OCI-LY1 (cell line): ENCODE measurements at regions not wholly inside any gene's neighbourhood (a gene's known extent, or its start where the extent isn't known, plus 50 kb on each side); places are given as distances from the start of the nearest gene placed in this dataset.

Experiments
- H2AFZ ChIP-seq: fragments of 200-600 bp; sonication (generic), shearing (Covaris generic); 2 replicates; pipeline ENCODE4 v1.6.0; 2014; ENCODE audit warnings: antibody characterized with exemption, mild to moderate bottlenecking, low read length
- H3F3A ChIP-seq: fragments of 200-600 bp; sonication (generic), shearing (Covaris generic); 2 replicates; pipeline ENCODE4 v1.6.0; 2014; ENCODE audit warnings: mild to moderate bottlenecking, antibody characterized with exemption, low read length, moderate library complexity; ENCODE audit not compliant: insufficient read depth
- H3K27ac ChIP-seq: fragments of 200-600 bp; sonication (generic); 2 replicates; pipeline ENCODE4 v1.5.1; 2014; ENCODE audit warnings: low read length, mixed run types, mild to moderate bottlenecking, low read depth; ENCODE audit not compliant: poor library complexity, severe bottlenecking
- H3K27me3 ChIP-seq: fragments of 200-600 bp; sonication (generic); 2 replicates; pipeline ENCODE4 v1.6.0; 2014; ENCODE audit warnings: antibody characterized with exemption, mild to moderate bottlenecking, low read length, moderate library complexity; ENCODE audit not compliant: insufficient read depth
- H3K36me3 ChIP-seq: fragments of 200-600 bp; sonication (generic); 2 replicates; pipeline ENCODE4 v1.6.1; 2014; ENCODE audit warnings: mild to moderate bottlenecking, antibody characterized with exemption, low read length, moderate library complexity, mixed read lengths; ENCODE audit not compliant: insufficient read depth
- H3K4me1 ChIP-seq: fragments of 200-600 bp; sonication (generic); 2 replicates; pipeline ENCODE4 v1.5.1; 2014; ENCODE audit warnings: mild to moderate bottlenecking, low read length, moderate library complexity; ENCODE audit not compliant: insufficient read depth, severe bottlenecking
- H3K4me2 ChIP-seq: fragments of 200-600 bp; sonication (generic), shearing (Covaris generic); 2 replicates; pipeline ENCODE4 v1.6.1; 2014; ENCODE audit warnings: low read length
- H3K4me3 ChIP-seq: fragments of 200-600 bp; sonication (generic); 2 replicates; pipeline ENCODE4 v1.5.1; 2014; ENCODE audit warnings: low read length, low read depth, mild to moderate bottlenecking, mixed read lengths; ENCODE audit not compliant: poor library complexity, severe bottlenecking
- H3K79me2 ChIP-seq: fragments of 200-600 bp; shearing (Covaris generic); 2 replicates; pipeline ENCODE4 v1.6.1; 2016; ENCODE audit warnings: mixed run types, low read length, mixed read lengths; ENCODE audit not compliant: insufficient read depth
- H3K9ac ChIP-seq: fragments of 200-600 bp; sonication (generic), shearing (Covaris generic); 2 replicates; pipeline ENCODE4 v1.6.1; 2014; ENCODE audit warnings: mild to moderate bottlenecking, low read length, mixed read lengths
- H3K9me2 ChIP-seq: fragments of 200-600 bp; sonication (generic), shearing (Covaris generic); 2 replicates; pipeline ENCODE4 v1.6.1; 2014; ENCODE audit warnings: low read depth, mild to moderate bottlenecking, low read length, mixed read lengths
- H3K9me3 ChIP-seq: fragments of 200-600 bp; shearing (Covaris generic); 2 replicates; pipeline ENCODE4 v1.6.1; 2014; ENCODE audit warnings: low read length, mixed read lengths
- H4K20me1 ChIP-seq: fragments of 200-600 bp; sonication (generic), shearing (Covaris generic); 2 replicates; pipeline ENCODE4 v1.6.0; 2016; ENCODE audit warnings: mild to moderate bottlenecking, low read length; ENCODE audit not compliant: insufficient read depth
- CTCF ChIP-seq: fragments of 200-600 bp; sonication (generic), shearing (Covaris generic); IDR thresholded peaks from 2 replicates; pipeline ENCODE4 v1.5.1; 2017; ENCODE audit warnings: mild to moderate bottlenecking, antibody characterized with exemption, low read length, moderate library complexity, mixed read lengths
- EZH2 ChIP-seq: fragments of 200-600 bp; sonication (generic), shearing (Covaris generic); IDR thresholded peaks from 2 replicates; pipeline ENCODE4 v1.8.0; 2017; ENCODE audit warnings: borderline replicate concordance, mixed run types, mild to moderate bottlenecking, antibody characterized with exemption, low read length, moderate library complexity, mixed read lengths

GRCh38 chr3:148191966-148192365 is 505.7 kb upstream of the AGTR1 start:
- Histone ChIP-seq H3F3A (no peaks in the 10 kb centered on the region), H3K36me3 (no peaks in the 10 kb centered on the region), H3K79me2 (no peaks in the 10 kb centered on the region), H3K9ac (no peak overlapping the region), H3K27ac (no peak overlapping the region), H3K4me3 (no peak overlapping the region), H3K9me3 (no peaks in the 10 kb centered on the region), H3K27me3 (no peaks in the 10 kb centered on the region), H3K4me1 (no peaks in the 10 kb centered on the region), H4K20me1 (no peaks in the 10 kb centered on the region), H3K9me2 (no peaks in the 10 kb centered on the region), H2AFZ (no peak overlapping the region), H3K4me2 (no peak overlapping the region)
- TF ChIP-seq EZH2 (no peak), CTCF (no peak)

- Histone ChIP-seq H3K27me3 (no peaks in the 10 kb centered on the region), H3K79me2 (no peaks in the 10 kb centered on the region), H3K4me2 (no peak overlapping the region), H3K9me3 (no peaks in the 10 kb centered on the region), H3K9ac (no peak overlapping the region), H2AFZ (no peak overlapping the region), H3F3A (no peaks in the 10 kb centered on the region), H3K27ac (no peak overlapping the region), H3K4me3 (no peak overlapping the region), H3K4me1 (no peaks in the 10 kb centered on the region), H4K20me1 (no peaks in the 10 kb centered on the region), H3K9me2 (no peaks in the 10 kb centered on the region), H3K36me3 (no peaks in the 10 kb centered on the region)
- TF ChIP-seq EZH2 = no peak
- no peak for TF ChIP-seq CTCF
Measured at GRCh38 chr3:148197061-148197460, 500.6 kb upstream of the AGTR1 start.

- Histone ChIP-seq H3F3A (no peaks in the 10 kb centered on the region), H3K27ac (no peak overlapping the region), H3K4me2 (no peak overlapping the region), H3K9me3 (no peaks in the 10 kb centered on the region), H3K4me3 (no peak overlapping the region), H3K79me2 (no peaks in the 10 kb centered on the region), H4K20me1 (no peaks in the 10 kb centered on the region), H3K9me2 (no peaks in the 10 kb centered on the region), H3K9ac (no peak overlapping the region), H2AFZ (no peak overlapping the region), H3K36me3 (no peaks in the 10 kb centered on the region), H3K27me3 (no peaks in the 10 kb centered on the region), H3K4me1 (no peaks in the 10 kb centered on the region)
- no peak for TF ChIP-seq EZH2
- TF ChIP-seq CTCF = peak; percentile 68
Measured at GRCh38 chr3:148202386-148202785, 495.3 kb upstream of the AGTR1 start.
